HCT116 (cell line): ENCODE measurements at regions not wholly inside any gene's neighbourhood (a gene's known extent, or its start where the extent isn't known, plus 50 kb on each side); places are given as distances from the start of the nearest gene placed in this dataset.
"Not testable (repeated sequence)": the region's sequence is repeated elsewhere in the genome, so short reads cannot be mapped to it uniquely, and the experiment has no call there.

ENCODE experiments used
- ATAC-seq: fragments of 200-7000 bp; cut with Tn5 transposase; 2 replicates; pipeline ENCODE4 v1.9.1; 2020; ENCODE audit warnings: mild to moderate bottlenecking, moderate library complexity
- BruUV-seq: library from RNA; stranded (reverse); fragments of 400-500 nt; replicated peaks from 2 replicates; lab custom pipeline; 2021; lab: Mats Ljungman, UMichigan
- CTCF ChIA-PET: fragments of 300-600 bp; sonication (Branson Sonifier 250); formaldehyde crosslinking; loops from one replicate; lab custom pipeline; 2021; ENCODE audit warnings: antibody characterized with exemption; lab: Charles Lee
- POLR2A ChIA-PET: fragments of 300-600, 350-600 bp; sonication (Branson Sonifier 250); formaldehyde crosslinking; loops from one replicate; lab custom pipeline; 2021; ENCODE audit warnings: antibody characterized with exemption; lab: Charles Lee
- RAD21 ChIA-PET, 2 experiments: fragments of 300-600 bp; sonication (Branson Sonifier 250); formaldehyde crosslinking; loops; one replicate each; lab custom pipeline; 2023; ENCODE audit warnings: low total read pairs in 2 of 2; ENCODE audit not compliant: uncharacterized antibody in 2 of 2, unreplicated experiment in 2 of 2, low non-redundant PET in 1 of 2; lab: Charles Lee
- DNase-seq: peaks from one replicate; pipeline ENCODE4 v3.0.0-alpha.2; 2010; ENCODE audit warnings: low read depth, low spot score
- H2AFZ ChIP-seq: fragments of 200-600 bp; shearing (Covaris generic), sonication (generic); 2 replicates; pipeline ENCODE4 v1.6.1; 2017; ENCODE audit warnings: low read depth, mixed run types, mixed read lengths, antibody characterized with exemption, low read length; ENCODE audit not compliant: poor library complexity, severe bottlenecking
- H3K27ac ChIP-seq: 2 replicates; pipeline ENCODE4 v1.5.1; 2012; ENCODE audit warnings: low read depth, low read length
- H3K27me3 ChIP-seq: fragments of 200-600 bp; sonication (generic); 2 replicates; pipeline ENCODE4 v1.6.1; 2016; ENCODE audit warnings: mixed run types, low read length, mixed read lengths; ENCODE audit not compliant: insufficient read depth
- H3K36me3 ChIP-seq, 2 experiments: fragments of 200-500 bp in 1 of 2; fragments of 200-600 bp in 1 of 2; sonication (Bioruptor generic) in 1 of 2; sonication (generic) in 1 of 2; 2 replicates each; pipeline versions ENCODE4 v1.5.1 to v1.6.1; 2014 to 2016; ENCODE audit warnings: low read length in 2 of 2, inconsistent platforms in 1 of 2, mixed read lengths in 1 of 2, mixed run types in 1 of 2; ENCODE audit not compliant: insufficient read depth in 2 of 2, control insufficient read depth in 1 of 2
- H3K4me1 ChIP-seq, 2 experiments: fragments of 200-600 bp in 1 of 2; sonication (generic) in 1 of 2; 2 replicates each; pipeline versions ENCODE4 v1.5.1 to v1.6.1; 2012 to 2017; ENCODE audit warnings: low read length in 2 of 2, inconsistent platforms in 1 of 2, mild to moderate bottlenecking in 1 of 2, mixed read lengths in 1 of 2, mixed run types in 1 of 2, moderate library complexity in 1 of 2; ENCODE audit not compliant: insufficient read depth in 2 of 2, control insufficient read depth in 1 of 2
- H3K4me2 ChIP-seq: fragments of 200-600 bp; sonication (generic); 2 replicates; pipeline ENCODE4 v1.6.1; 2017; ENCODE audit warnings: mixed run types, low read length, mixed read lengths
- H3K4me3 ChIP-seq, 2 experiments: fragments of 200-600 bp in 1 of 2; sonication (generic) in 1 of 2; replicated peaks in 1 of 2; 2 replicates each; pipeline ENCODE4 v1.5.1; 2011 to 2016; ENCODE audit warnings: low read length in 2 of 2, control low read depth in 1 of 2, low read depth in 1 of 2, mild to moderate bottlenecking in 1 of 2, mixed read lengths in 1 of 2, mixed run types in 1 of 2
- H3K79me2 ChIP-seq: fragments of 200-600 bp; sonication (generic); 2 replicates; pipeline ENCODE4 v1.6.1; 2017; ENCODE audit warnings: mild to moderate bottlenecking, mixed run types, low read length, moderate library complexity, mixed read lengths; ENCODE audit not compliant: insufficient read depth
- H3K9ac ChIP-seq: fragments of 200-600 bp; sonication (generic); 2 replicates; pipeline ENCODE4 v1.6.1; 2016; ENCODE audit warnings: low read length, mixed read lengths
- H3K9me2 ChIP-seq: fragments of 200-600 bp; sonication (generic), shearing (Covaris generic); 2 replicates; pipeline ENCODE4 v1.6.1; 2017; ENCODE audit warnings: mixed run types, mild to moderate bottlenecking, moderate library complexity; ENCODE audit not compliant: insufficient read depth
- H3K9me3 ChIP-seq, 2 experiments: fragments of 200-500 bp in 1 of 2; fragments of 200-600 bp in 1 of 2; sonication (Bioruptor generic) in 1 of 2; sonication (generic) in 1 of 2; 2 replicates each; pipeline ENCODE4 v1.6.1; 2014 to 2017; ENCODE audit warnings: low read length in 2 of 2, mixed read lengths in 2 of 2, inconsistent platforms in 1 of 2, low read depth in 1 of 2, mild to moderate bottlenecking in 1 of 2, mixed run types in 1 of 2, moderate library complexity in 1 of 2; ENCODE audit not compliant: control insufficient read depth in 1 of 2, insufficient read depth in 1 of 2
- H4K20me1 ChIP-seq: fragments of 200-600 bp; sonication (generic), shearing (Covaris generic); 2 replicates; pipeline ENCODE4 v1.6.1; 2017; ENCODE audit warnings: mixed run types, mild to moderate bottlenecking, moderate library complexity; ENCODE audit not compliant: insufficient read depth
- ATF3 ChIP-seq: IDR thresholded peaks from 2 replicates; pipeline ENCODE4 v1.6.1; 2012
- CBX3 ChIP-seq: IDR thresholded peaks from 2 replicates; pipeline ENCODE4 v1.6.1; 2012; ENCODE audit warnings: low read depth
- CEBPB ChIP-seq: IDR thresholded peaks from 2 replicates; pipeline ENCODE4 v1.6.1; 2012; ENCODE audit warnings: low read depth
- CTCF ChIP-seq, 3 experiments: fragments of 200-600 bp in 1 of 3; sonication (generic) in 1 of 3; IDR thresholded peaks in 2 of 3; conservative IDR thresholded peaks in 1 of 3; 2 replicates each; pipeline ENCODE4 v1.5.1; 2012 to 2017; ENCODE audit warnings: low read depth in 2 of 3, low read length in 2 of 3, antibody characterized with exemption in 1 of 3, borderline replicate concordance in 1 of 3, control low read depth in 1 of 3, mild to moderate bottlenecking in 1 of 3, mixed read lengths in 1 of 3, mixed run types in 1 of 3, moderate library complexity in 1 of 3; ENCODE audit not compliant: insufficient read depth in 1 of 3
- EZH2phosphoT487 ChIP-seq: fragments of 200-600 bp; IDR thresholded peaks from 2 replicates; pipeline ENCODE4 v1.6.1; 2018; ENCODE audit warnings: antibody characterized with exemption, borderline replicate concordance
- FOSL1 ChIP-seq: IDR thresholded peaks from 2 replicates; pipeline ENCODE4 v1.6.1; 2012; ENCODE audit warnings: low read depth
- JUND ChIP-seq: IDR thresholded peaks from 2 replicates; pipeline ENCODE4 v1.6.1; 2012
- SIN3A ChIP-seq: IDR thresholded peaks from 2 replicates; pipeline ENCODE4 v1.6.1; 2012; ENCODE audit warnings: low read depth
- SRF ChIP-seq: IDR thresholded peaks from 2 replicates; pipeline ENCODE4 v1.6.1; 2012; ENCODE audit warnings: low read depth
- TCF7L2 ChIP-seq: IDR thresholded peaks from 2 replicates; pipeline ENCODE4 v1.7.0; 2011; ENCODE audit warnings: borderline replicate concordance, inconsistent platforms; ENCODE audit not compliant: insufficient read depth, insufficient read length; ENCODE audit errors: extremely low read depth
- YY1 ChIP-seq: IDR thresholded peaks from 2 replicates; pipeline ENCODE4 v1.6.1; 2011; ENCODE audit warnings: low read length, low read depth, moderate library complexity, mild to moderate bottlenecking; ENCODE audit not compliant: insufficient replicate concordance; ENCODE audit errors: extremely low read depth
- ZBTB33 ChIP-seq: IDR thresholded peaks from 2 replicates; pipeline ENCODE4 v1.6.1; 2011; ENCODE audit warnings: mild to moderate bottlenecking, low read length, moderate library complexity; ENCODE audit not compliant: insufficient replicate concordance; ENCODE audit errors: extremely low read depth
- intact Hi-C: fragments of 100-400 bp; cut with micrococcal nuclease; formaldehyde crosslinking; loops from 2 replicates; pipeline ENCODE4 v1.10.0; 2022

- H2AFZ ChIP-seq, H3K36me3 ChIP-seq, H3K4me2 ChIP-seq, H3K27me3 ChIP-seq, RAD21 ChIA-PET, H3K4me1 ChIP-seq, H3K27ac ChIP-seq, DNase-seq, ATAC-seq, CTCF ChIA-PET, intact Hi-C loops, POLR2A ChIA-PET, H3K9ac ChIP-seq, H3K79me2 ChIP-seq, H4K20me1 ChIP-seq, H3K9me2 ChIP-seq, H3K4me3 ChIP-seq, BruUV-seq: not testable (repeated sequence)
- peaks cover 0 to 11% of the 10 kb centered on the region in 2 experiments; a peak in 2 of 4 replicates for H3K9me3 ChIP-seq
These were observed 192.1 kb downstream of the ANKRD30B start for GRCh38 chr18:14940106-14940505.

- no peak for DNase-seq
- H4K20me1 ChIP-seq: no peaks in the 10 kb centered on the region
- no peak overlapping the region for H3K27ac ChIP-seq
- H2AFZ ChIP-seq: no peak overlapping the region
- no peaks in the 10 kb centered on the region for H3K4me1 ChIP-seq
- H3K9me3 ChIP-seq: peaks cover 0 to 8% of the 10 kb centered on the region in 2 experiments; a peak in 2 of 4 replicates
- H3K9me2 ChIP-seq: no peaks in the 10 kb centered on the region
- intact Hi-C loops: no loop called here
- TF ChIP-seq YY1: no peak
- TF ChIP-seq FOSL1: no peak
- TF ChIP-seq CBX3: no peak
- no peak for TF ChIP-seq CEBPB
- TF ChIP-seq ATF3: no peak
- TF ChIP-seq CTCF (IDR thresholded peaks at IDR 0.05 in 2 of 3, conservative IDR thresholded peaks at IDR 0.05 in 1 of 3; ENCODE audit: borderline replicate concordance in 1 of 3, insufficient read depth in 1 of 3, low read depth in 2 of 3, low read length in 2 of 3): no peak
- TF ChIP-seq JUND: no peak
- no peak for TF ChIP-seq EZH2phosphoT487
- no peak for TF ChIP-seq TCF7L2
- TF ChIP-seq SRF: no peak
- TF ChIP-seq SIN3A: no peak
- TF ChIP-seq ZBTB33: no peak
- ChIA-PET POLR2A (no interaction called here), RAD21 (no interaction called here), CTCF (no interaction called here)
- no peak overlapping the region for H3K4me3 ChIP-seq
- H3K27me3 ChIP-seq: no peaks in the 10 kb centered on the region
- ATAC-seq: no peak
- H3K36me3 ChIP-seq: no peaks in the 10 kb centered on the region
- no peak overlapping the region for H3K4me2 ChIP-seq
- H3K9ac ChIP-seq: no peak overlapping the region
- H3K79me2 ChIP-seq: no peaks in the 10 kb centered on the region
- no TSS peak for BruUV-seq
These were observed 192.8 kb downstream of the ANKRD30B start for GRCh38 chr18:14940735-14941134.
